Breast epithelium (tissue), 4 donors: ENCODE measurements at regions not wholly inside any gene's neighbourhood (a gene's known extent, or its start where the extent isn't known, plus 50 kb on each side); places are given as distances from the start of the nearest gene placed in this dataset.

Experiments
- DNase-seq, 2 donors: peaks; one replicate each; pipeline ENCODE4 v3.0.0-alpha.2; 2019; ENCODE audit warnings: low spot score in 2 of 2
- H3K27ac ChIP-seq, 2 donors: fragments of 200-600 bp; sonication (generic) in 1 of 2; one replicate each; pipeline ENCODE4 v1.5.1; 2016 to 2019; ENCODE audit warnings: mild to moderate bottlenecking in 1 of 2
- H3K27me3 ChIP-seq, 2 donors: fragments of 200-600 bp; sonication (generic) in 1 of 2; one replicate each; pipeline versions ENCODE4 v1.5.1 to v1.6.0; 2017 to 2019; ENCODE audit warnings: control low read depth in 1 of 2, mild to moderate bottlenecking in 1 of 2
- H3K36me3 ChIP-seq: fragments of 200-600 bp; one replicate; pipeline ENCODE4 v1.5.1; 2019
- H3K4me1 ChIP-seq, 2 donors: fragments of 200-600 bp; sonication (generic); one replicate each; pipeline ENCODE4 v1.5.1; 2016 to 2019; ENCODE audit warnings: control low read depth in 1 of 2
- H3K4me3 ChIP-seq, 3 donors: fragments of 200-600 bp; sonication (generic); 1 replicate in 2 of 3; 2 replicates in 1 of 3; pipeline ENCODE4 v1.5.1; 2016 to 2019; ENCODE audit warnings: mild to moderate bottlenecking in 3 of 3, moderate library complexity in 2 of 3
- H3K9me3 ChIP-seq, 2 donors: fragments of 200-600 bp; sonication (generic) in 1 of 2; one replicate each; pipeline ENCODE4 v1.5.1; 2016 to 2019; ENCODE audit warnings: control low read depth in 1 of 2
- CTCF ChIP-seq, 3 donors: fragments of 450-650 bp; IDR thresholded peaks; one replicate each; pipeline ENCODE4 v1.5.1; 2016 to 2017; ENCODE audit warnings: antibody characterized with exemption in 3 of 3, mild to moderate bottlenecking in 3 of 3, moderate library complexity in 3 of 3
- POLR2A ChIP-seq: fragments of 450-650 bp; IDR thresholded peaks from one replicate; pipeline ENCODE4 v1.6.1; 2016; ENCODE audit warnings: antibody characterized with exemption, mild to moderate bottlenecking, moderate library complexity
- POLR2AphosphoS5 ChIP-seq, 3 donors: sonication (generic); formaldehyde crosslinking; IDR thresholded peaks; one replicate each; pipeline ENCODE4 v1.6.1; 2017; ENCODE audit warnings: antibody characterized with exemption in 3 of 3
- intact Hi-C: fragments of 100-400 bp; cut with DNase I; formaldehyde crosslinking; loops from one replicate; pipeline ENCODE4 v1.15.1; 2023; ENCODE audit warnings: low total_unique reads

GRCh38 chr9:115362640-115363039 is 244.7 kb upstream of the TNC start:
- Histone ChIP-seq H3K36me3 (no peaks in the 10 kb centered on the region), H3K27me3 (no peaks in the 10 kb centered on the region), H3K4me3 (no peak overlapping the region), H3K4me1 (no peaks in the 10 kb centered on the region), H3K9me3 (no peaks in the 10 kb centered on the region), H3K27ac (no peak overlapping the region)
- no peak for TF ChIP-seq CTCF (IDR thresholded peaks at IDR 0.05)
- TF ChIP-seq POLR2A, result no peak
- no peak for TF ChIP-seq POLR2AphosphoS5 (IDR thresholded peaks at IDR 0.05)
- intact Hi-C loops, result no loop called here
- DNase-seq, result no peak

GRCh38 chr9:115364991-115365390 is 247.0 kb upstream of the TNC start:
- H3K4me3 ChIP-seq, result no peak overlapping the region

GRCh38 chr9:115367321-115367720 is 249.4 kb upstream of the TNC start:
- TF ChIP-seq POLR2AphosphoS5 (IDR thresholded peaks at IDR 0.05), result no peak
- no peak for TF ChIP-seq CTCF (IDR thresholded peaks at IDR 0.05)
- no peak for TF ChIP-seq POLR2A
- Histone ChIP-seq H3K36me3 (no peaks in the 10 kb centered on the region), H3K4me1 (no peaks in the 10 kb centered on the region), H3K27me3 (no peaks in the 10 kb centered on the region), H3K9me3 (peaks cover 0 to 3% of the 10 kb centered on the region in 2 donors), H3K27ac (no peak overlapping the region), H3K4me3 (no peak overlapping the region)
- DNase-seq, result no peak
- intact Hi-C loops, result loop anchor here (5.0 kb wide), 1 partner anchor 640 kb away; no protein-coding TSS in a partner anchor

More at GRCh38 chr9:115364991-115365390, 247.0 kb upstream of the TNC start:
- no peak for TF ChIP-seq CTCF (IDR thresholded peaks at IDR 0.05)
- TF ChIP-seq POLR2A, result no peak
- TF ChIP-seq POLR2AphosphoS5 (IDR thresholded peaks at IDR 0.05), result no peak
- H3K9me3 ChIP-seq, result no peaks in the 10 kb centered on the region
- H3K36me3 ChIP-seq, result no peaks in the 10 kb centered on the region
- H3K4me1 ChIP-seq, result no peaks in the 10 kb centered on the region
- no peak overlapping the region for H3K27ac ChIP-seq
- no peaks in the 10 kb centered on the region for H3K27me3 ChIP-seq
- DNase-seq, result no peak
- intact Hi-C loops, result loop anchor here (5.0 kb wide), 1 partner anchor 638 kb away; no protein-coding TSS in a partner anchor

GRCh38 chr9:115367780-115368525 is 250.0 kb upstream of the TNC start:
- Histone ChIP-seq H3K27ac (no peak overlapping the region), H3K36me3 (no peaks in the 10 kb centered on the region), H3K4me1 (no peaks in the 10 kb centered on the region), H3K4me3 (no peak overlapping the region), H3K27me3 (no peaks in the 10 kb centered on the region), H3K9me3 (peaks cover 0 to 3% of the 10 kb centered on the region in 2 donors)
- intact Hi-C loops, result loop anchor here (5.0 kb wide), 1 partner anchor 641 kb away; no protein-coding TSS in a partner anchor
- no peak for DNase-seq
- no peak for TF ChIP-seq CTCF (IDR thresholded peaks at IDR 0.05)
- TF ChIP-seq POLR2AphosphoS5 (IDR thresholded peaks at IDR 0.05), result no peak
- no peak for TF ChIP-seq POLR2A

GRCh38 chr9:115369322-115369957 is 251.5 kb upstream of the TNC start:
- no peaks in the 10 kb centered on the region for H3K27me3 ChIP-seq
- no peak overlapping the region for H3K27ac ChIP-seq
- no peak overlapping the region for H3K4me3 ChIP-seq
- H3K4me1 ChIP-seq, result no peaks in the 10 kb centered on the region
- intact Hi-C loops, result loop anchor here (5.0 kb wide), 1 partner anchor 642 kb away; no protein-coding TSS in a partner anchor
- peaks cover 0 to 3% of the 10 kb centered on the region in 2 donors for H3K9me3 ChIP-seq
- no peak for TF ChIP-seq POLR2AphosphoS5 (IDR thresholded peaks at IDR 0.05)
- no peak for TF ChIP-seq POLR2A
- no peak for TF ChIP-seq CTCF (IDR thresholded peaks at IDR 0.05)
- DNase-seq, result peak in 1 of 2 donors; percentile 24
- H3K36me3 ChIP-seq, result no peaks in the 10 kb centered on the region
